ENCODE measurements at regions not wholly inside any gene's neighbourhood (a gene's known extent, or its start where the extent isn't known, plus 50 kb on each side); places are given as distances from the start of the nearest gene placed in this dataset.

DNA sequence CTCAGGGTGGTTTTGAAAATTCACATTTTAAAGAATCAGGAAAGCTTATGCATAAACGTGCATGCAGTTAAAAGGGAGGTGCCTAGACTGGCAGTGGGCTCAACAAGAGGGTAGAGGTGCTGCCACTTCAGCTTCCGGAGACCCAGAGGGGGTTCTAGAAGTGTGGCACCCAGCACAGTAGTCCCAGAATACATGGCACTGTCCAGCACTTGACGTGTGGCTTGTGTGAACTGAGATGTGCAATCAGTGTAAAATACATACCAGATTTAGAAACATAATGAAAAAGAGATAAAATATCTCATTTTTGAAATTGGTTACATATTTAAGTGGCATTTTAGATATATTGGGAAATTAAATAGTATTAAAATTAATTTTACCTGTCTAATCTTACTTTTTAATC lies 89.3 kb downstream of the RIN2 start:
- no peak for ATAC-seq (replicated peaks)
- no peaks in the 10 kb centered on the region for H3K36me3 Mint-ChIP-seq (ENCODE audit: low read depth)
- H3K4me3 Mint-ChIP-seq = no peak overlapping the region
- peaks cover 8% of the 10 kb centered on the region for H3K27me3 Mint-ChIP-seq
- H3K4me1 Mint-ChIP-seq = no peaks in the 10 kb centered on the region
- no peak overlapping the region for H3K27ac Mint-ChIP-seq
- no peaks in the 10 kb centered on the region for H3K9me3 Mint-ChIP-seq

DNA sequence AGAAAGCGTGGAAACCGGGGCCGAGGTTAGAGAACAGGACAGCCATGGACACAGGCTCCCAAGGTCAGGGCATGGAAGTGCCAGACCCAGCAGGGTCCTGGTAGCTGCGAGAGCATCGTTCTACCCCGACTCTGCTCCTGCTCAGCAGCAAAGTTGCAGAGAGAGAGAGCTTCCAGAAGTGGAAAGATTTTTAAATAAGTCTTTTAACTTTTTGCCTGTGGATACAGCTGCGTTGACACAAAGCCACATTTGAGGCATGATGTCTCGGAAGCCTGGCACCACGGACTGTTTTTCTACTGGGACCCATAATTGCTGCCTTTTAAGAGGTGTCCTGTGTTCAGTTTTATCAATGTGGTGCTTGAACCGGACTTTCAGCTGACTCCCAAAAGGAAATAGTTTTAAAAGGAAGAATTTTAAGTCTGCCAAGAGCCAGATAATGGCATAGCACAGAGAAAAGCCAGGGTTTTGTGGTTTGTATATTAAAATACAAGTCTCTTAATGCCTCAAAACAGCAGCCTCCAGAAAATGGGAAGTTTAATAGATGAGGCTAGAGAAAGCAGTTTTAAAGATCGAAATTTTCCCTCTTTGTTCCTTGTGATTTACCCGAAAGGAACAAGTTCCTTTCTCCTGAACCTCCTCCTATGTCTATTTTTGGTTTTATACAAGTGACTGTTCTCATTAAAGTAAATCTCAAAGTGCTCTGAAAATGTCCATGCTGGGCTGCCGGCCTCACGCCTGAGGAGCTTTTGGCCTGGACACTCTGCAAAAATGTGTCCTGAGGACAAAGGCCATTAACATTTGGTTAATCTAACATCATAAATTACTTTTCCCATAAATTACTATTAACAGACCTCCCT lies 91.5 kb downstream of the RIN2 start:
- no peak overlapping the region for H3K4me3 Mint-ChIP-seq
- no peak overlapping the region for H3K27ac Mint-ChIP-seq
- ATAC-seq (replicated peaks) = no peak
- H3K9me3 Mint-ChIP-seq = no peaks in the 10 kb centered on the region
- no peaks in the 10 kb centered on the region for H3K4me1 Mint-ChIP-seq
- no peaks in the 10 kb centered on the region for H3K36me3 Mint-ChIP-seq (ENCODE audit: low read depth)
- peaks cover 8% of the 10 kb centered on the region for H3K27me3 Mint-ChIP-seq

DNA sequence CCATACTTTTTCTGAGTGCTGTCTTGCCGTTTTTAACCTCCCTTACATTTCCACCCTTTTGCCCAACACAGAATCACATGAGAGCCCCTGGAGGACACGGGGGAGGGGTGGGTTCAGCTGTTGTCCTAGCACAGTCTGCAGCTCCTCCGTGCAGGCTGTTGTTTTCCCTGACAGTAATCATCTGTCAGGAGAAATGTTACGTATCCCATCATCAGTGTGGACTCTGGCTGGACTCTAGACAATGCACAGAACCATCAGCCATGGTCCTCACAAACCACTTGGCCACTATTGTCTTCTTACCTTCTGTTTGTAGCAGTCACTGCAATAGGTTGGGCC lies 92.1 kb downstream of the RIN2 start:
- Mint-ChIP-seq H3K4me1 (no peaks in the 10 kb centered on the region), H3K36me3 (ENCODE audit: low read depth) (no peaks in the 10 kb centered on the region), H3K9me3 (no peaks in the 10 kb centered on the region), H3K27me3 (peaks cover 8% of the 10 kb centered on the region), H3K4me3 (no peak overlapping the region), H3K27ac (no peak overlapping the region)
- ATAC-seq (replicated peaks) = no peak

DNA sequence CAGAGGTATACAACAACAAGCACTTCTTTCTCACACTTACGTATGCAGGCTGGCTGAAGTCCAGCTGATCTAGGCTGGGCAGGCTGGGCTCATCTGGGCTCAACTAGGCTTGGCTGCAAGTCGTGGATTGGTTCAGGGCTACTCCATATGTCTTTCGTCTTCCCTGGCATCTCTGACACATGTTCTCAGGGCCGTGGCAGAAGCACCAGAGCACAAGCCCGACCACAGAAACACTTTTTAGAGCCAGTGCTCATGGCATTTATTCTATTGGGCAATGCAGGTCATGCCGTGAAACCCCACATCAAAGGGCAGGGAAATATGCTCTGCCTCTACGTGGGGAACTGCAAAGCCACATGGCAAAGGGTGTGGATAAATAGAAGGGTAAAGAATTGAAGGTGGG lies 93.8 kb downstream of the RIN2 start:
- Mint-ChIP-seq H3K27ac (no peak overlapping the region), H3K4me3 (no peak overlapping the region), H3K9me3 (no peaks in the 10 kb centered on the region), H3K27me3 (peaks cover 8% of the 10 kb centered on the region), H3K36me3 (ENCODE audit: low read depth) (no peaks in the 10 kb centered on the region), H3K4me1 (no peaks in the 10 kb centered on the region)
- no peak for ATAC-seq (replicated peaks)

DNA sequence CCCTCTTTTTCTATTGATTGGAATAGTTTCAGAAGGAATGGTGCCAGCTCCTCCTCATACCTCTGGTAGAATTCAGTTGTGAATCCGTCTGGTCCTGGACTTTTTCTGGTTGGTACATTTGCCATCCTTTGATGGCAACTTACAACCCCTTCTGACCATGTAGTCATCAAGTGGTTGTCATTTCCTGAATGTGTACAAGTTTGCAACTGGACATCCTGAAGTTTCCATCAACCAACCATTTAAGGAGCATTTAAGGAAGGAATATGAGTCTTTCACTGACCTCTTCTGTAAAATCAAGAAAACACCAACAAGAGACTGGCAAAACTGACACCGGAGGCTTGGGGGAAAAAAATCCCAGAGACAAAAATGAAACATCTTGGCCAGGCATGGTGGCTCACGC lies 97.4 kb downstream of the RIN2 start:
- Mint-ChIP-seq H3K4me1 (no peaks in the 10 kb centered on the region), H3K27ac (no peak overlapping the region), H3K27me3 (peaks cover 15% of the 10 kb centered on the region), H3K9me3 (no peaks in the 10 kb centered on the region), H3K4me3 (no peak overlapping the region), H3K36me3 (ENCODE audit: low read depth) (no peaks in the 10 kb centered on the region)
- no peak for ATAC-seq (replicated peaks)

DNA sequence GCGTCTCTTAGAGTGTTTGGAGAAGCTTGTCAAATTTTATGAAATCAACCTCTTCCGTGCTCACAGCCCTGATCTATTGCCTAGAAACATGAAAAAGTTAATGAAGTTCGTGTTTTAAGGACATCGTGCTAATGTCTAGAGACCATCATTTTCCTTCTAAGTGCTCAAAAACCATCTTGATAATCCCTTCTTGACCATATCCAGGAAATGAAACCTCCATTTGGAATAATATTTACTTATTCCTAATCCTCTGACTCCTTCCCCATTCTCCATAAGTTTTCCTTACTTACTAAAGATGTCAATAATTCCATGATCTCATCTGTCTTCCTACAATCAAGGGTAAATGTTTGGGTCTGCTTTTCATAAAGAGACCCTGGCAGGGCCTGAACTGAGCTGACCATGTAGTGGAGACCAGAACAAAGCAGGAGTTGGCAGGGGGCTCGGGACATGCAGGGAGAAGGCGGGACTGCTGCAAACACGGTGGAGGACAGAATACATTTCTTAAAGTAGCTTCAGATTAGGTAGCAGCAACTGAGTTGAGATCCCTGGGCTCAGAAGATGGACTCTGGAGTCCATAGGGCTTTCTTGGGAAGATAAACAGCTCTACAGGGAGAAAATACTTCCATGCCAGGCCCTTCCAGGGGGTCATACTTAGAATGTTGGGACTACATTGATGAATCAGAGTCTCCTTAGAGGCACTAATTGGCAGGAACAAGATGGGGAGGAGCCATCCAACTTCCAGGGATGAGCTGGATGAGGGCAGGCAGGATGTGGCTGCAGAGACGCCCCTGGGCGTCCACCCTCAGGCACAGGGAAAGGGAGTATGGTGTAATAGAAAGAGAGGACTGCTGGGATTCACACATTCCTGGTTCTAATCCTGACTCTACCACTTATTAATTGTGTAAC lies 100.7 kb downstream of the RIN2 start:
- Mint-ChIP-seq H3K36me3 (ENCODE audit: low read depth) (no peaks in the 10 kb centered on the region), H3K4me1 (no peaks in the 10 kb centered on the region), H3K27me3 (peaks cover 31% of the 10 kb centered on the region), H3K27ac (no peak overlapping the region), H3K4me3 (no peak overlapping the region), H3K9me3 (no peaks in the 10 kb centered on the region)
- ATAC-seq (replicated peaks) = no peak

DNA sequence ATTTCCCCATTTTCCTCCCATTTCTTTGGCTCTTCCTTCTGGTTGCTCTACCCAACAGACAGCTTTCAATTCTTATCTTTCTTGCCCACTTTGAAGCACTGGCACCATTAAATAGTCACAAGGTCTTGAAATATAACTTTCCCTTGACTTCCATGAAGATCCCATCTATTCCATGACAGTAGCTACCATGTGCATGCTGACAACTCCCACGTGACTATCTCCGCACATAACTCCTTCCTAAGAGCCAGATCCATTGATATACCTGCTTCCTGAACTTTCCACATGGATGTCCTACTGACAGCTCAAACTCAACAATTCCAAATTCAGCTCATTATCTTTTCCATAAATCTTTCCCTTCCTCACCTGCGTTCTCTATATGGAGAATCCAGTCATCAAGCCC lies 101.4 kb downstream of the RIN2 start:
- no peak overlapping the region for H3K4me3 Mint-ChIP-seq

DNA sequence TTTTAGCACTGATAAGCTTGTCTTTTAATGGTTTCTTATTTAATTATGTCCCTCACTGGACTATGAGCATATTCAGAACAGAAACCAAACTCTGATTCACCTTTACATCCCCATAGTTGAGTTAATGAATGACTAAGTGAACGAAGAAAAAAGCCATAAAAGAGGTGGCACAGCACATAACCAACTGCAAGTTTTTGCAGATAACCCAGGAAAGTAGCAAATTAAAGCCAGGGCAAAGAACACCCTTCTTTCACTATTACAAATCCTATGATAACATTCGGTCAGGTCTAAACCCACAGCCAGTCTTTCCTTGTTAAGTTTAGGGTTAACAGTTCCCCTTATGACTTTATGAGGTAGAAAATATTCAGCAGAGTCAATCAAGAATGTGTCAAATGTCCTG lies 102.7 kb downstream of the RIN2 start:
- H3K4me3 Mint-ChIP-seq = no peak overlapping the region
- no peaks in the 10 kb centered on the region for H3K36me3 Mint-ChIP-seq (ENCODE audit: low read depth)
- H3K27ac Mint-ChIP-seq = no peak overlapping the region

More for the DNA sequence above, 101.4 kb downstream of the RIN2 start:
- H3K36me3 Mint-ChIP-seq (ENCODE audit: low read depth) = no peaks in the 10 kb centered on the region
- peaks cover 33% of the 10 kb centered on the region for H3K27me3 Mint-ChIP-seq
- no peaks in the 10 kb centered on the region for H3K9me3 Mint-ChIP-seq
- no peaks in the 10 kb centered on the region for H3K4me1 Mint-ChIP-seq
- H3K27ac Mint-ChIP-seq = no peak overlapping the region
- no peak for ATAC-seq (replicated peaks)

DNA sequence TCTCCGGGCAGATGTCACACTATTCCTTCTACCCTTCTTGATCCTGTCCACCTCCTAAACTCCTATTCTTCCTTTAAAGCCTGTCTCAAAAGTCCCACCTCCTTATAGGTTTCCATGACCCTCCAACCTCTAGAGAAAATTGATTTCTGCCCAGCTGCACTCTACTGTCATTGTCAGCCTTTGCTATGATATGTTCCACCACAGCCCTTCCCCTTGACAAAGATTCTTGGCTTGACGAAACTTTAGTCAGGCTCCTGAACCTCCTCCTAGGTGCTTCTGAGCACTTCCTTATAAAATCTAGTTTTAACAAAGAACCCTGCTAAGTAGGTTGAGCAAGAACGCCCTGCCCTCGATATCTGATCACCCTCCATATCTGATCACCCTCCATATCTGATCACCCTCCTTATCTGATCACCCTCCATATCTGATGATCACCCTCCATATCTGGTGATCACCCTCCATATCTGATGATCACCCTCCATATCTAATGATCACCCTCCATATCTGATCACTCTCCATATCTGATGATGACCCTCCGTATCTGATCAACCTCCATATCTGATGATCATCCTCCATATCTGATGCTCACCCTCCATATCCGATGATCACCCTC lies 103.2 kb downstream of the RIN2 start:
- H3K36me3 Mint-ChIP-seq (ENCODE audit: low read depth) = no peaks in the 10 kb centered on the region
- peak; percentile 10 for ATAC-seq (replicated peaks)
- peaks cover 33% of the 10 kb centered on the region for H3K27me3 Mint-ChIP-seq
- no peak overlapping the region for H3K27ac Mint-ChIP-seq
- no peak overlapping the region for H3K4me3 Mint-ChIP-seq
- H3K4me1 Mint-ChIP-seq = no peaks in the 10 kb centered on the region
- H3K9me3 Mint-ChIP-seq = no peaks in the 10 kb centered on the region

More for the DNA sequence above, 102.7 kb downstream of the RIN2 start:
- Mint-ChIP-seq H3K9me3 (no peaks in the 10 kb centered on the region), H3K27me3 (peaks cover 33% of the 10 kb centered on the region), H3K4me1 (no peaks in the 10 kb centered on the region)
- ATAC-seq (replicated peaks) = peak; percentile 81

DNA sequence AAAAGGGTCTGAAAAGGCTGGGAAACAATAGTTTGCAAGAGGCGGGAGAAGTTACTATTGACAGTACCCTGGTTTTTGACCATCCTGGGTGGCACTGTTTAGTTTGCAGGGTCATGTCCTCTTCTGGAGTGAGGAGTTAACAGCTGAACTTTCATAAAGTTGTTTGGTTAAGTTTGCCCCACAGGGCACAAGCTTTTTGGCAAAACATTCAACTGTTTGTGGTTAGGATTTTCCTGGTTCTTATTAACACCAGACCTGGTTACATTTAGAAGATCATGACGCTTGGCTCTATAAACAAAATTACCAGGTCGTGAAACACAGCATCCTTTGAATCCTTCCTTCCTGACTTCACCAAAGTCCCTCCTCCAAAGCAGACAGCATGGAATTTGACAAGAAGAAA lies 106.1 kb downstream of the RIN2 start:
- Mint-ChIP-seq H3K4me1 (no peaks in the 10 kb centered on the region), H3K27me3 (peaks cover 31% of the 10 kb centered on the region), H3K27ac (no peak overlapping the region), H3K36me3 (ENCODE audit: low read depth) (no peaks in the 10 kb centered on the region), H3K9me3 (no peaks in the 10 kb centered on the region), H3K4me3 (no peak overlapping the region)
- no peak for ATAC-seq (replicated peaks)

DNA sequence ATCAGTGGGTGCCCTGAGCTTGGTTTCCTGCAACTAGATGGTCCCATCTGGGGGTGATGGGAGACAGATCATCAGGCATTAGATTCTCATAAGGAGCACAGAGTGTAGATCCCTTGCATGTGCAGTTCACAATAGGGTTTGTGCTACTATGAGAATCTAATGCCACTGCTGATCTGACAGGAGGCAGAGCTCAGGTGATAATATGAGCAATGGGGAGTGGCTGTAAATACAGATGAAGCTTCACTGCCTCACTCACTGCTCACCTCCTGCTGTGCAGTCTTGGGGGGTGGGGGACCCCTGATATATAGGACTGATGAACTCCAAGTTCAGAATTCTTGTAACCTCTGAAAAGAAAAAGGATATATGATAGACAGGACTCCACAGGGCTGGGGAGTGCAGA lies 108.0 kb downstream of the RIN2 start:
- Mint-ChIP-seq H3K4me1 (no peaks in the 10 kb centered on the region), H3K27me3 (peaks cover 26% of the 10 kb centered on the region), H3K36me3 (ENCODE audit: low read depth) (no peaks in the 10 kb centered on the region), H3K9me3 (no peaks in the 10 kb centered on the region), H3K27ac (no peak overlapping the region), H3K4me3 (no peak overlapping the region)
- no peak for ATAC-seq (replicated peaks)

DNA sequence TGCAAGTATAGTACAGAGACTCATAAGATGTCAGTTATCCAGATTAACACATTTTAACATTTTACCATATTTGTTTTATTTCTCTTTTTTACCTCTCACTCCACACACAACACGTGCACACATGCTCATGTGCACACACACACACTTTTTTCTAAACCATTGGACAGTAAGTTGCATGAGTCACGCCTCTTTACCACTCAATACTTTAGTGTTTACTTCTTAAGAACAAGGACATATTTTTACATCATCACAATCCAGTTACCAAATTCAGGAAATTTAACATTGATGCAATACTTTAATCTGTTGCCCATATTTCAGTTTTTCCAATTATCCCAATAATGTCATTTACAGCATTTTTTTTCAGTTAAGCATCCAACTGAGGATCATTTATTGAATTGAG lies 109.0 kb downstream of the RIN2 start:
- H3K9me3 Mint-ChIP-seq = no peaks in the 10 kb centered on the region
- ATAC-seq (replicated peaks) = no peak
- no peak overlapping the region for H3K27ac Mint-ChIP-seq
- H3K27me3 Mint-ChIP-seq = peaks cover 21% of the 10 kb centered on the region
- H3K4me1 Mint-ChIP-seq = no peaks in the 10 kb centered on the region
- no peaks in the 10 kb centered on the region for H3K36me3 Mint-ChIP-seq (ENCODE audit: low read depth)
- H3K4me3 Mint-ChIP-seq = no peak overlapping the region

DNA sequence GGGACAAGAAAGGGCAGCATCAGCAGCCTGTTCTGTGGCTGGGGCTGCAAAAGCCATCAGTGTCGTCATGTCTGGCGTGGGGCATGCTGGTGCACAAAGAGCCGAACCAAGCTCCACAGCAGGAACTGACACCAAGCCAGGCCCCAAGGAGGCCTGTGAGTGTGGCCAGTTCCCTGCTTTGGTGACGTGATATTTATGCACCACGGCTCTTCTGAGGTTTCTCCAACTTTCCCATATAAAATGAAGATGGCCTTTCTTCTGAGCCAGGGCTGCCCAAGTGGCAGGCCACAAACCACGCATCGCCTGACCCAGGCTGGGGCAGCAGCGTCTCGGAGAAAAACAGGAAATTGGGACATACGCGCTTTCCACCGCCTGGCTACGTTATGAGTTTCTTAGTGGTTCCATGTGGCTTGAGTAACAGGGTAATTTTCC lies 109.9 kb downstream of the RIN2 start:
- no peak for ATAC-seq (replicated peaks)
- H3K27me3 Mint-ChIP-seq = peaks cover 17% of the 10 kb centered on the region
- no peak overlapping the region for H3K4me3 Mint-ChIP-seq
- no peaks in the 10 kb centered on the region for H3K36me3 Mint-ChIP-seq (ENCODE audit: low read depth)
- no peaks in the 10 kb centered on the region for H3K9me3 Mint-ChIP-seq
- H3K4me1 Mint-ChIP-seq = no peaks in the 10 kb centered on the region
- no peak overlapping the region for H3K27ac Mint-ChIP-seq

DNA sequence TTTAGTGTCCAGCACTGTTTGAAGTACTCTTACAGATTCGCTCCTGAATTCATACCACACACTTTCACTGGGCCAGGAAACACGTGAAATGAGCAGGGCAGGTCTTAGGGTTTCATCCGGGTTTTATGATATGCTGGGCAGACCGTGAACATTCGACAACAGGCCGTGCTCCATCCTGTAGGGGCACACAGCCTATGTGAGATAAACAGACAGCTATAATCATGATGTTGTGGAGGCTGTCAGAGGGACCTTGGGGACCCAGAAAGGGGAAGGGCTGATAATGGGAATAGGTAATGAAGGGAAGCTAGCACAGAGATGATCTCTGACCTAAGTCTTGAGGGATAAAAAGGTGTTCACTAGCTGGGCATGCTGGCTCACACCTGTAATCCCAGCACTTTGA lies 110.4 kb downstream of the RIN2 start:
- no peak overlapping the region for H3K27ac Mint-ChIP-seq
- H3K9me3 Mint-ChIP-seq = no peaks in the 10 kb centered on the region
- H3K36me3 Mint-ChIP-seq (ENCODE audit: low read depth) = no peaks in the 10 kb centered on the region
- H3K27me3 Mint-ChIP-seq = peaks cover 12% of the 10 kb centered on the region
- ATAC-seq (replicated peaks) = no peak
- H3K4me1 Mint-ChIP-seq = no peaks in the 10 kb centered on the region
- no peak overlapping the region for H3K4me3 Mint-ChIP-seq

DNA sequence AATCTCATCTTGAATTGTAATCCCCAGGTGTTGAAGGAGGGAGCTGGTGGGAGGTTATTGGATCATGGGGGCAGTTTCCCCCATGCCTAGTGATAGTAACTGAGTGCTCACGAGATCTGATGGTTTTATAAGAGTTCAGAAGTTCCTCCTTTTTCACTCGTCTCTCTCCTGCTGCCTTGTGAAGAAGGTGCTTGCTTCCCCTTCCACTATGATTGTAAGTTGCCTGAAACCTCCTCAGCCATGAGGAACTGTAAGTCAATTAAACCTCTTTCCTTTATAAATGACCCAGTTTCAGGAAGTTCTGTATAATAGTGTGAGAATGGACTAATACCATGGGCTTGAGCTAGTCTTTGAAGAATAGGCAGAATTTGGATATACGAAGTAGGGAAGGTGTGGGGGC lies 113.9 kb downstream of the RIN2 start:
- Mint-ChIP-seq H3K27ac (no peak overlapping the region), H3K36me3 (ENCODE audit: low read depth) (no peaks in the 10 kb centered on the region), H3K27me3 (peaks cover 9% of the 10 kb centered on the region), H3K4me3 (no peak overlapping the region), H3K9me3 (peaks cover 3% of the 10 kb centered on the region), H3K4me1 (no peaks in the 10 kb centered on the region)
- ATAC-seq (replicated peaks) = no peak

Measured in activated T-helper 17 cell treated with anti-CD3 and anti-CD28 coated beads, Interleukin-2, amount 50 U/mL, for 72 hours (primary cell).